Hepatocyte (in vitro differentiated cells): ENCODE measurements at regions not wholly inside any gene's neighbourhood (a gene's known extent, or its start where the extent isn't known, plus 50 kb on each side); places are given as distances from the start of the nearest gene placed in this dataset.
A peak's percentile ranks its signal among the peaks of the same experiment; 100 is the strongest.

Experiments
- DNase-seq: peaks from one replicate; pipeline ENCODE4 v3.0.0-alpha.2; 2016; ENCODE audit warnings: low spot score
- H2AFZ ChIP-seq: fragments of 200-600 bp; sonication (generic); 2 replicates; pipeline ENCODE4 v1.6.0; 2016; ENCODE audit warnings: antibody characterized with exemption, mild to moderate bottlenecking
- H3K27ac ChIP-seq: fragments of 200-600 bp; sonication (generic); 2 replicates; pipeline ENCODE4 v1.5.1; 2016; ENCODE audit warnings: mild to moderate bottlenecking
- H3K27me3 ChIP-seq: fragments of 200-600 bp; sonication (generic); 2 replicates; pipeline ENCODE4 v1.6.1; 2016
- H3K36me3 ChIP-seq: fragments of 200-600 bp; sonication (generic); replicated peaks from 2 replicates; pipeline ENCODE4 v1.5.1; 2016; ENCODE audit warnings: low read depth; ENCODE audit not compliant: insufficient read depth
- H3K4me1 ChIP-seq: fragments of 200-600 bp; sonication (generic); 2 replicates; pipeline ENCODE4 v1.5.1; 2016; ENCODE audit warnings: mild to moderate bottlenecking, moderate library complexity; ENCODE audit not compliant: insufficient read depth
- H3K4me2 ChIP-seq: fragments of 200-600 bp; sonication (generic); 2 replicates; pipeline ENCODE4 v1.6.0; 2016
- H3K4me3 ChIP-seq: fragments of 200-600 bp; sonication (generic); 2 replicates; pipeline ENCODE4 v1.5.1; 2016; ENCODE audit warnings: mild to moderate bottlenecking
- H3K79me2 ChIP-seq: fragments of 200-600 bp; sonication (generic); 2 replicates; pipeline ENCODE4 v1.6.0; 2017; ENCODE audit warnings: mild to moderate bottlenecking
- H3K9me2 ChIP-seq: fragments of 200-600 bp; sonication (generic); replicated peaks from 2 replicates; pipeline ENCODE4 v1.6.0; 2017; ENCODE audit warnings: mild to moderate bottlenecking; ENCODE audit not compliant: insufficient read depth
- H3K9me3 ChIP-seq: fragments of 200-600 bp; sonication (generic); 2 replicates; pipeline ENCODE4 v1.5.1; 2016; ENCODE audit warnings: low read depth, mild to moderate bottlenecking
- H4K20me1 ChIP-seq: fragments of 200-600 bp; sonication (generic); 2 replicates; pipeline ENCODE4 v1.6.0; 2016; ENCODE audit warnings: mild to moderate bottlenecking; ENCODE audit not compliant: insufficient read depth, poor library complexity, severe bottlenecking
- CTCF ChIP-seq: fragments of 200-600 bp; sonication (generic); IDR thresholded peaks from 2 replicates; pipeline ENCODE4 v1.5.1; 2016; ENCODE audit warnings: antibody characterized with exemption, mild to moderate bottlenecking; ENCODE audit not compliant: poor library complexity
- EZH2 ChIP-seq: fragments of 200-600 bp; sonication (generic); IDR thresholded peaks from 2 replicates; pipeline ENCODE4 v1.6.1; 2016; ENCODE audit warnings: antibody characterized with exemption, mild to moderate bottlenecking, borderline replicate concordance
- EZH2phosphoT487 ChIP-seq: fragments of 200-600 bp; sonication (generic); IDR thresholded peaks from one replicate; pipeline ENCODE4 v1.6.1; 2018; ENCODE audit warnings: antibody characterized with exemption, mild to moderate bottlenecking, low read depth, moderate library complexity; ENCODE audit not compliant: unreplicated experiment, severe bottlenecking
- WGBS: methylation state at CpG from one replicate; pipeline ENCODE4 v1.1.6; 2016; ENCODE audit warnings: low lambda C conversion rate; ENCODE audit errors: missing lambda C conversion rate; 5-methylcytosine and 5-hydroxymethylcytosine counted together

- no peaks in the 10 kb centered on the region for H3K9me2 ChIP-seq
- WGBS: 33% methylated on average over 7 of the region's 7 CpGs
- H3K9me3 ChIP-seq: no peaks in the 10 kb centered on the region
- peaks cover 25% of the 10 kb centered on the region for H3K4me1 ChIP-seq
- H3K36me3 ChIP-seq: no peaks in the 10 kb centered on the region
- TF ChIP-seq EZH2phosphoT487 (peak; percentile 100), EZH2 (no peak), CTCF (no peak)
- DNase-seq: peak; percentile 60
- no peaks in the 10 kb centered on the region for H3K79me2 ChIP-seq
- no peak overlapping the region for H3K4me3 ChIP-seq
- no peak overlapping the region for H2AFZ ChIP-seq
- no peaks in the 10 kb centered on the region for H4K20me1 ChIP-seq
- no peak overlapping the region for H3K4me2 ChIP-seq
- peaks cover 5% of the 10 kb centered on the region for H3K27me3 ChIP-seq
- no peak overlapping the region for H3K27ac ChIP-seq
Observed at GRCh38 chr15:69554279-69554961, 101.8 kb downstream of the RPLP1 start.

- Histone ChIP-seq H3K9me3 (no peaks in the 10 kb centered on the region), H2AFZ (no peak overlapping the region), H3K36me3 (no peaks in the 10 kb centered on the region), H3K79me2 (no peaks in the 10 kb centered on the region), H3K27ac (no peak overlapping the region), H3K4me1 (peaks cover 25% of the 10 kb centered on the region), H3K4me2 (no peak overlapping the region), H3K4me3 (no peak overlapping the region), H3K27me3 (no peaks in the 10 kb centered on the region), H4K20me1 (no peaks in the 10 kb centered on the region), H3K9me2 (no peaks in the 10 kb centered on the region)
- no peak for DNase-seq
- 83% methylated on average over 8 of the region's 8 CpGs for WGBS
- TF ChIP-seq EZH2: no peak
Observed at GRCh38 chr15:69555080-69555479, 102.5 kb downstream of the RPLP1 start.

GRCh38 chr15:69556344-69556743 is 103.7 kb downstream of the RPLP1 start:
- Histone ChIP-seq H3K9me3 (no peaks in the 10 kb centered on the region), H3K4me3 (no peak overlapping the region), H2AFZ (no peak overlapping the region), H3K27ac (peak overlapping the region; percentile 50), H3K36me3 (no peaks in the 10 kb centered on the region), H3K9me2 (no peaks in the 10 kb centered on the region), H3K4me1 (peaks cover 33% of the 10 kb centered on the region), H3K79me2 (no peaks in the 10 kb centered on the region), H3K27me3 (no peaks in the 10 kb centered on the region), H3K4me2 (peak overlapping the region; percentile 41), H4K20me1 (no peaks in the 10 kb centered on the region)
- peak; percentile 32 for DNase-seq
- TF ChIP-seq CTCF: no peak
- 92% methylated on average over 1 of the region's 1 CpG for WGBS

GRCh38 chr15:69557020-69557706 is 104.5 kb downstream of the RPLP1 start:
- H3K9me2 ChIP-seq: no peaks in the 10 kb centered on the region
- no peaks in the 10 kb centered on the region for H3K79me2 ChIP-seq
- peaks cover 41% of the 10 kb centered on the region for H3K4me1 ChIP-seq
- H3K9me3 ChIP-seq: no peaks in the 10 kb centered on the region
- TF ChIP-seq CTCF: no peak
- TF ChIP-seq EZH2phosphoT487: no peak
- no peak for TF ChIP-seq EZH2
- H3K36me3 ChIP-seq: no peaks in the 10 kb centered on the region
- DNase-seq: peak; percentile 86
- no peaks in the 10 kb centered on the region for H3K27me3 ChIP-seq
- WGBS: 52% methylated on average over 5 of the region's 5 CpGs
- H4K20me1 ChIP-seq: no peaks in the 10 kb centered on the region
- peak overlapping the region; percentile 50 for H3K27ac ChIP-seq
- no peak overlapping the region for H2AFZ ChIP-seq
- no peak overlapping the region for H3K4me3 ChIP-seq
- peak overlapping the region; percentile 41 for H3K4me2 ChIP-seq
